Testis (tissue), 2 donors: ENCODE measurements at regions not wholly inside any gene's neighbourhood (a gene's known extent, or its start where the extent isn't known, plus 50 kb on each side); places are given as distances from the start of the nearest gene placed in this dataset.
A peak's percentile ranks its signal among the peaks of the same experiment; 100 is the strongest.

Experiments used
- DNase-seq: peaks from one replicate; pipeline ENCODE4 v3.0.0-alpha.2; 2019
- H3K27ac ChIP-seq, 2 donors: fragments of 200-600 bp; sonication (generic); one replicate each; pipeline ENCODE4 v1.5.1; 2019
- H3K27me3 ChIP-seq: fragments of 200-600 bp; sonication (generic); one replicate; pipeline ENCODE4 v1.5.1; 2019
- H3K36me3 ChIP-seq: fragments of 200-600 bp; sonication (generic); one replicate; pipeline ENCODE4 v1.5.1; 2017; ENCODE audit warnings: low read depth; ENCODE audit errors: missing control alignments
- H3K4me1 ChIP-seq: fragments of 200-600 bp; sonication (generic); one replicate; pipeline ENCODE4 v1.5.1; 2019
- H3K4me3 ChIP-seq, 2 donors: fragments of 200-600 bp; sonication (generic); one replicate each; pipeline ENCODE4 v1.5.1; 2017 to 2019
- H3K9me3 ChIP-seq: fragments of 200-600 bp; sonication (generic); one replicate; pipeline ENCODE4 v1.5.1; 2017
- POLR2A ChIP-seq: fragments of 450-650 bp; IDR thresholded peaks from one replicate; pipeline ENCODE4 v1.6.1; 2017; ENCODE audit warnings: antibody characterized with exemption, mild to moderate bottlenecking, moderate library complexity
- WGBS, 2 donors: methylation state at CpG; one replicate each; pipeline ENCODE4 v1.1.5; 2018; 5-methylcytosine and 5-hydroxymethylcytosine counted together
- intact Hi-C: fragments of 100-400 bp; cut with DNase I; formaldehyde crosslinking; loops from one replicate; pipeline ENCODE4 v1.15.1; 2023; ENCODE audit warnings: low total_unique reads
- TF ChIP-seq, protein P1 (sequence below), 3 experiments: fragments of 450-650 bp in 2 of 3; fragments of 200-600 bp in 1 of 3; sonication (generic) in 1 of 3; IDR thresholded peaks; one replicate each; pipeline ENCODE4 v1.5.1; 2016 to 2019; ENCODE audit warnings: antibody characterized with exemption in 3 of 3, mild to moderate bottlenecking in 2 of 3, moderate library complexity in 1 of 3

DNA sequence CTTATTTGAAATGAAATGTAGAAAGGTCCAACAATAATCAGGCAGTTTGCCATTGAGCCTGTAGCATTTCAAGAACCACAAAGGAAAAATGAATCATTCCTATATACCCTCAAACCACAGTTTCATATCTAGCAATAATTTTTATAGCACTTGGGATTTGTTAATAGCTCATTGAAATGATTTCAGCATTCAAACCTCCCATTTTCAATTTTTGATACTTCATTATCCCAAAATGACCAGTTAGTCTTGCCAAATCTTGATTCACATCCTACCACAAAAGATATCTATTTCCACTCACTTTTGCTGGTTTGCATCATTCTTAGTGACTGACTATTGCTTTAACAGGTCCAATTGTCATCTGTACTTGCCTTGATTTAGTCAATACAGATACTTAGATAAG, 790.1 kb downstream of the TLE1 start:
- Histone ChIP-seq H3K9me3 (no peaks in the 10 kb centered on the region), H3K36me3 (no peaks in the 10 kb centered on the region), H3K27ac (no peak overlapping the region), H3K27me3 (no peaks in the 10 kb centered on the region), H3K4me1 (no peaks in the 10 kb centered on the region), H3K4me3 (no peak overlapping the region)
- intact Hi-C loops, result no loop called here
- DNase-seq, result no peak
- TF ChIP-seq, protein P1, sequence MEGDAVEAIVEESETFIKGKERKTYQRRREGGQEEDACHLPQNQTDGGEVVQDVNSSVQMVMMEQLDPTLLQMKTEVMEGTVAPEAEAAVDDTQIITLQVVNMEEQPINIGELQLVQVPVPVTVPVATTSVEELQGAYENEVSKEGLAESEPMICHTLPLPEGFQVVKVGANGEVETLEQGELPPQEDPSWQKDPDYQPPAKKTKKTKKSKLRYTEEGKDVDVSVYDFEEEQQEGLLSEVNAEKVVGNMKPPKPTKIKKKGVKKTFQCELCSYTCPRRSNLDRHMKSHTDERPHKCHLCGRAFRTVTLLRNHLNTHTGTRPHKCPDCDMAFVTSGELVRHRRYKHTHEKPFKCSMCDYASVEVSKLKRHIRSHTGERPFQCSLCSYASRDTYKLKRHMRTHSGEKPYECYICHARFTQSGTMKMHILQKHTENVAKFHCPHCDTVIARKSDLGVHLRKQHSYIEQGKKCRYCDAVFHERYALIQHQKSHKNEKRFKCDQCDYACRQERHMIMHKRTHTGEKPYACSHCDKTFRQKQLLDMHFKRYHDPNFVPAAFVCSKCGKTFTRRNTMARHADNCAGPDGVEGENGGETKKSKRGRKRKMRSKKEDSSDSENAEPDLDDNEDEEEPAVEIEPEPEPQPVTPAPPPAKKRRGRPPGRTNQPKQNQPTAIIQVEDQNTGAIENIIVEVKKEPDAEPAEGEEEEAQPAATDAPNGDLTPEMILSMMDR (IDR thresholded peaks at IDR 0.05), result no peak
- TF ChIP-seq POLR2A, result no peak

GRCh38 chr9:80893190-80893589, 796.2 kb downstream of the TLE1 start:
- TF ChIP-seq POLR2A, result no peak
- TF ChIP-seq, protein P1 (IDR thresholded peaks at IDR 0.05), result no peak
- intact Hi-C loops, result no loop called here
- Histone ChIP-seq H3K4me1 (no peaks in the 10 kb centered on the region), H3K4me3 (no peak overlapping the region), H3K36me3 (no peaks in the 10 kb centered on the region), H3K27me3 (no peaks in the 10 kb centered on the region), H3K9me3 (no peaks in the 10 kb centered on the region), H3K27ac (no peak overlapping the region)
- 81 to 96% methylated on average over 2 of the region's 2 CpGs for WGBS, 2 donors
- no peak for DNase-seq

- TF ChIP-seq POLR2A, result no peak
- DNase-seq, result no peak
- H3K36me3 ChIP-seq, result no peaks in the 10 kb centered on the region
- no peaks in the 10 kb centered on the region for H3K4me1 ChIP-seq
- intact Hi-C loops, result no loop called here
- no peaks in the 10 kb centered on the region for H3K9me3 ChIP-seq
- H3K27me3 ChIP-seq, result no peaks in the 10 kb centered on the region
- H3K4me3 ChIP-seq, result no peak overlapping the region
- H3K27ac ChIP-seq, result no peak overlapping the region
- WGBS, 2 donors, result 80 to 100% methylated on average over 1 of the region's 1 CpG
These were observed 796.6 kb downstream of the TLE1 start for GRCh38 chr9:80892703-80893102.

- intact Hi-C loops, result no loop called here
- H3K4me1 ChIP-seq, result no peaks in the 10 kb centered on the region
- no peaks in the 10 kb centered on the region for H3K36me3 ChIP-seq
- no peak overlapping the region for H3K27ac ChIP-seq
- TF ChIP-seq, protein P1 (IDR thresholded peaks at IDR 0.05), result no peak
- no peak for TF ChIP-seq POLR2A
- H3K27me3 ChIP-seq, result no peaks in the 10 kb centered on the region
- no peaks in the 10 kb centered on the region for H3K9me3 ChIP-seq
- no peak overlapping the region for H3K4me3 ChIP-seq
- DNase-seq, result no peak
These were observed 799.2 kb downstream of the TLE1 start for GRCh38 chr9:80890124-80890523.

- Histone ChIP-seq H3K4me1 (no peaks in the 10 kb centered on the region), H3K9me3 (no peaks in the 10 kb centered on the region), H3K4me3 (no peak overlapping the region), H3K27ac (no peak overlapping the region), H3K27me3 (no peaks in the 10 kb centered on the region), H3K36me3 (no peaks in the 10 kb centered on the region)
- intact Hi-C loops, result no loop called here
- peak; percentile 56 for DNase-seq
- 81 to 85% methylated on average over 5 of the region's 5 CpGs for WGBS, 2 donors
- TF ChIP-seq, protein P1 (IDR thresholded peaks at IDR 0.05), result no peak
- TF ChIP-seq POLR2A, result no peak
These were observed 803.5 kb downstream of the TLE1 start for GRCh38 chr9:80885894-80886293.
